Astrocyte of the cerebellum (primary cell): ENCODE measurements at regions not wholly inside any gene's neighbourhood (a gene's known extent, or its start where the extent isn't known, plus 50 kb on each side); places are given as distances from the start of the nearest gene placed in this dataset.

ENCODE experiments used
- DNase-seq: peaks from one replicate; pipeline ENCODE4 v3.0.0-alpha.2; 2011; ENCODE audit warnings: low read depth
- H3K4me3 ChIP-seq: 2 replicates; pipeline ENCODE4 v1.5.1; 2011; ENCODE audit warnings: mild to moderate bottlenecking, low read depth, low read length, moderate library complexity
- CTCF ChIP-seq: IDR thresholded peaks from 2 replicates; pipeline ENCODE4 v1.5.1; 2012; ENCODE audit warnings: low read length, low read depth, moderate library complexity, mild to moderate bottlenecking; ENCODE audit errors: missing control alignments
- in situ Hi-C: cut with HindIII; loops from 2 replicates; pipeline ENCODE4 v1.10.0; 2017; ENCODE audit warnings: low sequenced_read_pairs

- TF ChIP-seq CTCF = no peak
Measured at GRCh38 chr15:62400778-62401177, 235.7 kb upstream of the C2CD4B start.

GRCh38 chr15:62402687-62403086 lies 237.6 kb upstream of the C2CD4B start:
- no peak for DNase-seq
- no peak for TF ChIP-seq CTCF
- H3K4me3 ChIP-seq = no peak overlapping the region
- in situ Hi-C loops = no loop called here

More at GRCh38 chr15:62400778-62401177, 235.7 kb upstream of the C2CD4B start:
- no peak for DNase-seq
- H3K4me3 ChIP-seq = no peak overlapping the region
- in situ Hi-C loops = no loop called here

GRCh38 chr15:62403164-62403809 lies 238.2 kb upstream of the C2CD4B start:
- DNase-seq = no peak
- H3K4me3 ChIP-seq = no peak overlapping the region
- in situ Hi-C loops = no loop called here
- TF ChIP-seq CTCF = no peak

GRCh38 chr15:62404194-62404985 lies 239.3 kb upstream of the C2CD4B start:
- no peak for TF ChIP-seq CTCF
- no peak for DNase-seq
- H3K4me3 ChIP-seq = no peak overlapping the region
- in situ Hi-C loops = no loop called here

GRCh38 chr15:62406305-62406891 lies 241.3 kb upstream of the C2CD4B start:
- no peak overlapping the region for H3K4me3 ChIP-seq
- in situ Hi-C loops = no loop called here
- DNase-seq = no peak
- TF ChIP-seq CTCF = no peak

GRCh38 chr15:62407216-62407615 lies 242.1 kb upstream of the C2CD4B start:
- no peak for DNase-seq
- H3K4me3 ChIP-seq = no peak overlapping the region
- TF ChIP-seq CTCF = no peak
- in situ Hi-C loops = no loop called here
